ENCODE measurements at regions not wholly inside any gene's neighbourhood (a gene's known extent, or its start where the extent isn't known, plus 50 kb on each side); places are given as distances from the start of the nearest gene placed in this dataset.

- no peak for TF ChIP-seq EZH2phosphoT487 (IDR thresholded peaks at IDR 0.05; ENCODE audit: insufficient read depth, low read depth)
- no peak for TF ChIP-seq EZH2 (IDR thresholded peaks at IDR 0.05; ENCODE audit: insufficient read depth, poor library complexity, severe bottlenecking)
Measured at GRCh38 chr16:6853565-6853964, 479.1 kb upstream of the RBFOX1 start.

All from GM23248 (cell line).